GM12878 (cell line): ENCODE measurements at regions not wholly inside any gene's neighbourhood (a gene's known extent, or its start where the extent isn't known, plus 50 kb on each side); places are given as distances from the start of the nearest gene placed in this dataset.

Experiments used
- ATAC-seq: fragments of 200-7000 bp; cut with Tn5 transposase; 3 replicates; pipeline ENCODE4 v1.9.1; 2020; ENCODE audit warnings: mild to moderate bottlenecking, moderate library complexity
- BruUV-seq: library from RNA; stranded (reverse); fragments of 400-500 nt; replicated peaks from 2 replicates; lab custom pipeline; 2021; lab: Mats Ljungman, UMichigan
- CTCF ChIA-PET: fragments of 300-600 bp; sonication (Branson Sonifier 250); formaldehyde crosslinking; extraction: SDS; loops from one replicate; lab custom pipeline; 2021; ENCODE audit warnings: inconsistent platforms; lab: Yijun Ruan, JAX
- POLR2A ChIA-PET: fragments of 350-600 bp; formaldehyde crosslinking; extraction: SDS; loops from one replicate; lab custom pipeline; 2021; ENCODE audit warnings: inconsistent platforms; lab: Charles Lee
- RAD21 ChIA-PET: fragments of 300-600 bp; sonication (Branson Sonifier 250); formaldehyde crosslinking; loops from one replicate; lab custom pipeline; 2023; ENCODE audit warnings: antibody characterized with exemption; ENCODE audit not compliant: unreplicated experiment; lab: Charles Lee
- SMC1A ChIA-PET: fragments of 300-600 bp; sonication (Branson Sonifier 250); formaldehyde crosslinking; loops from one replicate; lab custom pipeline; 2023; ENCODE audit not compliant: unreplicated experiment, uncharacterized antibody; lab: Charles Lee
- DNase-seq: peaks from one replicate; pipeline ENCODE4 v3.0.0-alpha.2; 2011; ENCODE audit warnings: low read depth, low spot score
- FAIRE-seq: peaks from 3 replicates; lab custom pipeline; 2011; peaks lifted over from hg19 to GRCh38; lab: Jason Lieb, UNC
- H2AFZ ChIP-seq: 2 replicates; pipeline ENCODE4 v1.6.0; 2011; ENCODE audit warnings: low read depth, low read length, control low read depth; ENCODE audit not compliant: control insufficient read depth
- H3K27ac ChIP-seq: 2 replicates; pipeline ENCODE4 v1.5.1; 2011; ENCODE audit warnings: control low read depth; ENCODE audit not compliant: control insufficient read depth, insufficient read depth
- H3K27me3 ChIP-seq, 2 experiments: replicated peaks in 1 of 2; 2 replicates each; pipeline versions ENCODE4 v1.6.0 to v1.6.1; 2011; ENCODE audit warnings: low read length in 1 of 2; ENCODE audit not compliant: control insufficient read depth in 2 of 2, insufficient read depth in 2 of 2
- H3K36me3 ChIP-seq, 2 experiments: 2 replicates each; pipeline ENCODE4 v1.5.1; 2011; ENCODE audit warnings: low read length in 1 of 2; ENCODE audit not compliant: control insufficient read depth in 2 of 2, insufficient read depth in 2 of 2
- H3K4me1 ChIP-seq: 2 replicates; pipeline ENCODE4 v1.6.1; 2011; ENCODE audit warnings: mild to moderate bottlenecking, low read length, moderate library complexity, mixed read lengths; ENCODE audit not compliant: control insufficient read depth, insufficient read depth
- H3K4me2 ChIP-seq: 2 replicates; pipeline ENCODE4 v1.6.0; 2011; ENCODE audit warnings: control low read depth; ENCODE audit not compliant: control insufficient read depth, insufficient read depth
- H3K4me3 ChIP-seq: fragments of 200-600 bp; sonication (generic); 2 replicates; pipeline ENCODE4 v1.5.1; 2016
- H3K79me2 ChIP-seq: 2 replicates; pipeline ENCODE4 v1.6.0; 2011; ENCODE audit warnings: low read length; ENCODE audit not compliant: control insufficient read depth, insufficient read depth
- H3K9ac ChIP-seq: 2 replicates; pipeline ENCODE4 v1.8.0; 2011; ENCODE audit warnings: low read length, control low read depth, mixed read lengths; ENCODE audit not compliant: control insufficient read depth, insufficient read depth
- H3K9me3 ChIP-seq: replicated peaks from 3 replicates; pipeline ENCODE4 v1.5.1; 2011; ENCODE audit warnings: mild to moderate bottlenecking, low read length; ENCODE audit not compliant: control insufficient read depth, insufficient read depth
- H4K20me1 ChIP-seq: 2 replicates; pipeline ENCODE4 v1.6.0; 2011; ENCODE audit not compliant: control insufficient read depth, insufficient read depth
- CHD2 ChIP-seq: IDR thresholded peaks from 2 replicates; pipeline ENCODE4 v1.6.1; 2011; ENCODE audit warnings: low read depth, low read length, improper control_type of control experiment, borderline replicate concordance
- HCFC1 ChIP-seq: fragments of 150-350 bp; IDR thresholded peaks from 2 replicates; pipeline ENCODE4 v1.6.1; 2014; ENCODE audit warnings: low read length
- HDGF ChIP-seq: fragments of 450-650 bp; IDR thresholded peaks from 2 replicates; pipeline ENCODE4 v1.6.1; 2016; ENCODE audit warnings: antibody characterized with exemption
- NFIC ChIP-seq: IDR thresholded peaks from 2 replicates; pipeline ENCODE4 v1.6.1; 2012; ENCODE audit warnings: low read depth, mild to moderate bottlenecking, inconsistent platforms, low read length, moderate library complexity
- NFXL1 ChIP-seq: fragments of 450-650 bp; IDR thresholded peaks from 2 replicates; pipeline ENCODE4 v1.6.1; 2017; ENCODE audit warnings: antibody characterized with exemption, mild to moderate bottlenecking, borderline replicate concordance
- NR2F1 ChIP-seq: fragments of 450-650 bp; conservative IDR thresholded peaks from 2 replicates; pipeline ENCODE4 v1.6.1; 2017; ENCODE audit warnings: mild to moderate bottlenecking
- RELA ChIP-seq: fragments of 450-650 bp; IDR thresholded peaks from 2 replicates; pipeline ENCODE4 v1.8.0; 2014; ENCODE audit warnings: borderline replicate concordance; ENCODE audit not compliant: partially characterized antibody
- RFX5 ChIP-seq: IDR thresholded peaks from 2 replicates; pipeline ENCODE4 v1.6.1; 2011; ENCODE audit warnings: low read depth, low read length, improper control_type of control experiment
- SIX5 ChIP-seq: IDR thresholded peaks from 2 replicates; pipeline ENCODE4 v1.6.1; 2011; ENCODE audit warnings: mild to moderate bottlenecking, low read depth, low read length, moderate library complexity; ENCODE audit not compliant: severe bottlenecking
- SMARCA5 ChIP-seq: fragments of 450-650 bp; IDR thresholded peaks from 2 replicates; pipeline ENCODE4 v1.6.1; 2017; ENCODE audit warnings: mild to moderate bottlenecking
- SUPT20H ChIP-seq: IDR thresholded peaks from 2 replicates; pipeline ENCODE4 v1.6.1; 2011; ENCODE audit warnings: low read depth, mild to moderate bottlenecking, low read length, moderate library complexity, borderline replicate concordance; ENCODE audit not compliant: control insufficient read depth
- TCF12 ChIP-seq: IDR thresholded peaks from 2 replicates; pipeline ENCODE4 v1.6.1; 2011; ENCODE audit warnings: low read depth, mild to moderate bottlenecking, low read length
- YBX1 ChIP-seq: fragments of 450-650 bp; IDR thresholded peaks from 2 replicates; pipeline ENCODE4 v1.6.1; 2016; ENCODE audit warnings: antibody characterized with exemption
- ZBTB40 ChIP-seq: fragments of 450-650 bp; IDR thresholded peaks from 2 replicates; pipeline ENCODE4 v1.6.1; 2016; ENCODE audit warnings: mild to moderate bottlenecking, moderate library complexity, borderline replicate concordance
- ZNF384 ChIP-seq: IDR thresholded peaks from 2 replicates; pipeline ENCODE4 v1.6.1; 2012; ENCODE audit warnings: low read depth, mild to moderate bottlenecking, low read length, improper control_type of control experiment, borderline replicate concordance
- ZNF592 ChIP-seq: fragments of 450-650 bp; IDR thresholded peaks from 2 replicates; pipeline ENCODE4 v1.6.1; 2017; ENCODE audit warnings: mild to moderate bottlenecking, moderate library complexity
- in situ Hi-C: fragments of 300-500 bp; cut with MboI; formaldehyde crosslinking; loops from 9 replicates; pipeline ENCODE4 v1.14.3; 2018; ENCODE audit warnings: mixed read lengths
- intact Hi-C: fragments of 100-400 bp; cut with micrococcal nuclease; formaldehyde crosslinking; loops from one replicate; pipeline ENCODE4 v1.14.2; 2022; ENCODE audit not compliant: unreplicated experiment

GRCh38 chr4:164204434-164204833, 549.5 kb upstream of the SMIM31 start:
- Histone ChIP-seq H3K27ac (no peak overlapping the region), H3K9ac (no peak overlapping the region), H3K36me3 (no peaks in the 10 kb centered on the region), H3K4me3 (no peak overlapping the region), H4K20me1 (no peaks in the 10 kb centered on the region), H3K4me1 (no peaks in the 10 kb centered on the region), H3K9me3 (no peaks in the 10 kb centered on the region), H2AFZ (no peak overlapping the region), H3K79me2 (no peaks in the 10 kb centered on the region), H3K4me2 (no peak overlapping the region), H3K27me3 (no peaks in the 10 kb centered on the region)
- ChIA-PET RAD21 (no interaction called here), POLR2A (no interaction called here), SMC1A (no interaction called here), CTCF (no interaction called here)
- intact Hi-C loops: no loop called here
- DNase-seq (no peak), ATAC-seq (no peak), FAIRE-seq (no peak)
- no peak for TF ChIP-seq ZNF592
- no peak for TF ChIP-seq ZBTB40
- TF ChIP-seq NFXL1: no peak
- TF ChIP-seq CHD2: no peak
- no peak for TF ChIP-seq HCFC1
- no peak for TF ChIP-seq YBX1
- TF ChIP-seq SMARCA5: no peak
- no peak for TF ChIP-seq NR2F1
- no peak for TF ChIP-seq HDGF
- no peak for TF ChIP-seq RFX5
- no peak for TF ChIP-seq NFIC
- TF ChIP-seq TCF12: no peak
- TF ChIP-seq SUPT20H: no peak
- TF ChIP-seq SIX5: no peak
- TF ChIP-seq ZNF384: no peak
- TF ChIP-seq RELA: no peak
- BruUV-seq: no TSS peak
- in situ Hi-C loops: no loop called here
